ENCODE measurements at regions not wholly inside any gene's neighbourhood (a gene's known extent, or its start where the extent isn't known, plus 50 kb on each side); places are given as distances from the start of the nearest gene placed in this dataset.

DNA sequence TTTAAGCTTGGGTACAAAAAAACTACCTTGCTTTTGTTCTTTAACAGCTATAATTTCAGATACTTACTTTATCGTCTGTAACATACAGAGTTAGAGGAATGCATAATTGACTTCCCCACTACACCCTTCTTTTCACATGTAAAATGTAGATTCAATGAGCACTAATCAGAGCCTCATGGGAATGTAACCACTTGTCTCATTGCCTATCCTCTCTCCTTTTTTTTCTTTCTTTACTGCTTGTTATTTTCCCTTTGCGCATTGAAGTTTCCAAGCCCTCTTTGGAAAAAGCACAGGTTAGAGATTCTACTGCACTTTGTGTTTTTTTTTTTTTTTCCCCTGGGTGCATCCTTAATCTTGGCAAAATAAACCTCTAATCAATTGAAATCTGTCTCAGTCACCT lies 965.1 kb upstream of the PABPC4L start:
- no peak overlapping the region for H3K4me2 ChIP-seq
- 76% methylated on average over 2 of the region's 2 CpGs for WGBS (ENCODE audit: missing lambda C conversion rate)
- CTCF ChIA-PET = no interaction called here
- no peak overlapping the region for H3K4me3 ChIP-seq
- POLR2A ChIA-PET = no interaction called here
- no peak for DNase-seq (ENCODE audit: low read depth in 1 of 2, low spot score in 1 of 2)
- H3K9me3 ChIP-seq = no peaks in the 10 kb centered on the region
- no peak for TF ChIP-seq CEBPB (IDR thresholded peaks at IDR 0.05)
- no peak for TF ChIP-seq CHD4 (IDR thresholded peaks at IDR 0.05; ENCODE audit: borderline replicate concordance)
- no peak for TF ChIP-seq ZNF302 (CRISPR knock-in tag; IDR thresholded peaks at IDR 0.05)
- no peak for TF ChIP-seq SREBF2 (IDR thresholded peaks at IDR 0.05)
- TF ChIP-seq POLR2AphosphoS2 (conservative IDR thresholded peaks at IDR 0.05; ENCODE audit: low read length) = no peak
- TF ChIP-seq HOXA7 (CRISPR knock-in tag; IDR thresholded peaks at IDR 0.05) = no peak
- TF ChIP-seq GATA3 (IDR thresholded peaks at IDR 0.05; ENCODE audit: borderline replicate concordance) = no peak
- TF ChIP-seq JUNB (IDR thresholded peaks at IDR 0.05) = no peak
- TF ChIP-seq ESRRA (IDR thresholded peaks at IDR 0.05; ENCODE audit: borderline replicate concordance, low read length) = no peak
- TF ChIP-seq HDAC2 (IDR thresholded peaks at IDR 0.05) = no peak
- TF ChIP-seq ZSCAN20 (CRISPR knock-in tag; IDR thresholded peaks at IDR 0.05) = no peak
- FAIRE-seq = no peak
- ATAC-seq = no peak
- no peak overlapping the region for H3K27ac ChIP-seq
- H3K4me1 ChIP-seq = no peaks in the 10 kb centered on the region

- Histone ChIP-seq H3K4me3 (no peak overlapping the region), H3K27ac (no peak overlapping the region), H3K4me2 (no peak overlapping the region), H3K4me1 (no peaks in the 10 kb centered on the region), H3K9me3 (no peaks in the 10 kb centered on the region)
- ChIA-PET POLR2A (no interaction called here), CTCF (no interaction called here)
- no peak for TF ChIP-seq SREBF2 (IDR thresholded peaks at IDR 0.05)
- no peak for TF ChIP-seq RAD21 (conservative IDR thresholded peaks at IDR 0.05 in 1 of 2, IDR thresholded peaks at IDR 0.05 in 1 of 2)
- TF ChIP-seq, protein P1, sequence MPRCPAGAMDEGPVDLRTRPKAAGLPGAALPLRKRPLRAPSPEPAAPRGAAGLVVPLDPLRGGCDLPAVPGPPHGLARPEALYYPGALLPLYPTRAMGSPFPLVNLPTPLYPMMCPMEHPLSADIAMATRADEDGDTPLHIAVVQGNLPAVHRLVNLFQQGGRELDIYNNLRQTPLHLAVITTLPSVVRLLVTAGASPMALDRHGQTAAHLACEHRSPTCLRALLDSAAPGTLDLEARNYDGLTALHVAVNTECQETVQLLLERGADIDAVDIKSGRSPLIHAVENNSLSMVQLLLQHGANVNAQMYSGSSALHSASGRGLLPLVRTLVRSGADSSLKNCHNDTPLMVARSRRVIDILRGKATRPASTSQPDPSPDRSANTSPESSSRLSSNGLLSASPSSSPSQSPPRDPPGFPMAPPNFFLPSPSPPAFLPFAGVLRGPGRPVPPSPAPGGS (IDR thresholded peaks at IDR 0.05) = no peak
- TF ChIP-seq EHMT2 (IDR thresholded peaks at IDR 0.05; ENCODE audit: low read depth) = no peak
- no peak for TF ChIP-seq REST (IDR thresholded peaks at IDR 0.05)
- no peak for TF ChIP-seq JUNB (IDR thresholded peaks at IDR 0.05)
- no peak for TF ChIP-seq HOXB13 (CRISPR knock-in tag; IDR thresholded peaks at IDR 0.05; ENCODE audit: low read depth)
- no peak for TF ChIP-seq MAZ (IDR thresholded peaks at IDR 0.05; ENCODE audit: borderline replicate concordance, low read depth, low read length)
- TF ChIP-seq HEYL (CRISPR knock-in tag; IDR thresholded peaks at IDR 0.05) = no peak
- TF ChIP-seq TP53 (CRISPR knock-in tag; IDR thresholded peaks at IDR 0.05) = no peak
- no peak for TF ChIP-seq EHF (CRISPR knock-in tag; IDR thresholded peaks at IDR 0.05)
- TF ChIP-seq, protein P2, sequence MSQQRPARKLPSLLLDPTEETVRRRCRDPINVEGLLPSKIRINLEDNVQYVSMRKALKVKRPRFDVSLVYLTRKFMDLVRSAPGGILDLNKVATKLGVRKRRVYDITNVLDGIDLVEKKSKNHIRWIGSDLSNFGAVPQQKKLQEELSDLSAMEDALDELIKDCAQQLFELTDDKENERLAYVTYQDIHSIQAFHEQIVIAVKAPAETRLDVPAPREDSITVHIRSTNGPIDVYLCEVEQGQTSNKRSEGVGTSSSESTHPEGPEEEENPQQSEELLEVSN (IDR thresholded peaks at IDR 0.05; ENCODE audit: borderline replicate concordance, low read depth) = no peak
- TF ChIP-seq NPAS2 (CRISPR knock-in tag; IDR thresholded peaks at IDR 0.05; ENCODE audit: borderline replicate concordance) = no peak
- TF ChIP-seq CBX8 (IDR thresholded peaks at IDR 0.05) = no peak
- TF ChIP-seq, protein P3, sequence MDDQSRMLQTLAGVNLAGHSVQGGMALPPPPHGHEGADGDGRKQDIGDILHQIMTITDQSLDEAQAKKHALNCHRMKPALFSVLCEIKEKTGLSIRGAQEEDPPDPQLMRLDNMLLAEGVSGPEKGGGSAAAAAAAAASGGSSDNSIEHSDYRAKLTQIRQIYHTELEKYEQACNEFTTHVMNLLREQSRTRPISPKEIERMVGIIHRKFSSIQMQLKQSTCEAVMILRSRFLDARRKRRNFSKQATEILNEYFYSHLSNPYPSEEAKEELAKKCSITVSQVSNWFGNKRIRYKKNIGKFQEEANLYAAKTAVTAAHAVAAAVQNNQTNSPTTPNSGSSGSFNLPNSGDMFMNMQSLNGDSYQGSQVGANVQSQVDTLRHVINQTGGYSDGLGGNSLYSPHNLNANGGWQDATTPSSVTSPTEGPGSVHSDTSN (IDR thresholded peaks at IDR 0.05) = no peak
- TF ChIP-seq, protein P4, sequence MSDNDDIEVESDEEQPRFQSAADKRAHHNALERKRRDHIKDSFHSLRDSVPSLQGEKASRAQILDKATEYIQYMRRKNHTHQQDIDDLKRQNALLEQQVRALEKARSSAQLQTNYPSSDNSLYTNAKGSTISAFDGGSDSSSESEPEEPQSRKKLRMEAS (IDR thresholded peaks at IDR 0.05) = no peak
- no peak for TF ChIP-seq RARB (CRISPR knock-in tag; IDR thresholded peaks at IDR 0.05)
- no peak for TF ChIP-seq KDM1A (IDR thresholded peaks at IDR 0.05; ENCODE audit: low read depth)
- TF ChIP-seq POLR2A (IDR thresholded peaks at IDR 0.05; ENCODE audit: low read length) = no peak
- FAIRE-seq (no peak), ATAC-seq (no peak), DNase-seq (ENCODE audit: low read depth in 1 of 2, low spot score in 1 of 2) (no peak)
- 86% methylated on average over 5 of the region's 5 CpGs for WGBS (ENCODE audit: missing lambda C conversion rate)
These were observed 963.0 kb upstream of the PABPC4L start for GRCh38 chr4:135164601-135165000.

All from A549 (cell line).